ENCODE measurements at regions not wholly inside any gene's neighbourhood (a gene's known extent, or its start where the extent isn't known, plus 50 kb on each side); places are given as distances from the start of the nearest gene placed in this dataset.

DNA sequence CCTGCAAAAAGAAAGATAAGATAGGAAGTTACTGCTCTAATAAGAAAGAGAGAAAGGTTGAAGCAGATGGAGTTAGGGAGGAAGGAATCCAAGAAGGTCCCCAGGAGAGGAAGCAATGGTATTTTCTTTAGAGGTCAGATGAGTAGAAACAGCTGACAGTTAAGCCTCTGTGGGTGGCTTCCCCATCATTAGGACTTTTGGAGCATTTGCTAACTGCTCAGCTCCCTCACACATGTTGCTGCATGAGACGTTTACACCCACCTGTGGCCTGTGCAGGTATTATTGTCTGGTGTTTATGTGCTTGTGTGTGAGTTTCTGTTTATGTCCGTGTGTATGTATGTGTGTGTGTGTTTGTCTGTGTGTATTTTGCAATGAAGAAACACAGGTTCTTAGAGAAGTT is 346.8 kb downstream of the RAB28 start:
- H3K4me1 ChIP-seq (ENCODE audit: low read length), result no peaks in the 10 kb centered on the region
- no peak overlapping the region for H3K4me2 ChIP-seq (ENCODE audit: low read length)
- H3K4me3 ChIP-seq (ENCODE audit: low read length), result no peak overlapping the region
- no peak overlapping the region for H3K27ac ChIP-seq (ENCODE audit: low read length)
- no peak overlapping the region for H3K9ac ChIP-seq (ENCODE audit: low read length)
- no peaks in the 10 kb centered on the region for H3K79me2 ChIP-seq (ENCODE audit: low read length)
- no peaks in the 10 kb centered on the region for H4K20me1 ChIP-seq (ENCODE audit: insufficient read depth, low read length)
- H3K9me3 ChIP-seq (ENCODE audit: insufficient read depth, low read length), result no peaks in the 10 kb centered on the region
- no peak overlapping the region for H2AFZ ChIP-seq (ENCODE audit: low read depth, low read length)
- TF ChIP-seq CTCF (IDR thresholded peaks at IDR 0.05; ENCODE audit: low read depth, low read length) (no peak), EZH2phosphoT487 (IDR thresholded peaks at IDR 0.05; ENCODE audit: low read depth) (no peak)
- no peaks in the 10 kb centered on the region for H3K36me3 ChIP-seq (replicated peaks; ENCODE audit: low read depth, low read length)
- no peaks in the 10 kb centered on the region for H3K27me3 ChIP-seq (ENCODE audit: low read depth, low read length)

DNA sequence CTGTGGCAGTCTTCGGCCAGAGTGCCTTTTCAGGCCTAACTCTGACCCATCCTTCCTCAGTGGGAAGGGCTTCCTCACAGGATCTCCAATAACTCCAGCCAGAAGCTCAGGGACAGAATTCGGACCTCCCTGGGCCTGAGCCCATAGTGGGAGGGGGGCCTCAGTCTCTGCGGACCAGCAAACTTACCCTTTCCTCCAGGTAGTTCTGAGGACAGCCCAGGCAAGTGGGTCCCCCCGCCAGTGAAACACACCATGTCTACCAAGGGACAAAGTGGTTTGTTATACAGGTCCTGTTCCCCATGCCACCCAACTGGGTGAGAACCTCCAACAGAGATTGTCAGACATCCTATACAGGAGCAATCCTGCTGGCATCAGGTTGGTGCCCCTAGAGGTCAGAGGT is 350.4 kb downstream of the RAB28 start:
- Histone ChIP-seq H3K4me2 (ENCODE audit: low read length) (no peak overlapping the region), H2AFZ (ENCODE audit: low read depth, low read length) (no peak overlapping the region), H3K9me3 (ENCODE audit: insufficient read depth, low read length) (no peaks in the 10 kb centered on the region), H3K4me3 (ENCODE audit: low read length) (no peak overlapping the region), H3K27me3 (ENCODE audit: low read depth, low read length) (no peaks in the 10 kb centered on the region), H3K4me1 (ENCODE audit: low read length) (no peaks in the 10 kb centered on the region), H3K9ac (ENCODE audit: low read length) (no peak overlapping the region), H3K79me2 (ENCODE audit: low read length) (no peaks in the 10 kb centered on the region), H3K36me3 (replicated peaks; ENCODE audit: low read depth, low read length) (no peaks in the 10 kb centered on the region), H3K27ac (ENCODE audit: low read length) (no peak overlapping the region), H4K20me1 (ENCODE audit: insufficient read depth, low read length) (no peaks in the 10 kb centered on the region)
- no peak for TF ChIP-seq CTCF (IDR thresholded peaks at IDR 0.05; ENCODE audit: low read depth, low read length)
- no peak for TF ChIP-seq EZH2phosphoT487 (IDR thresholded peaks at IDR 0.05; ENCODE audit: low read depth)

DNA sequence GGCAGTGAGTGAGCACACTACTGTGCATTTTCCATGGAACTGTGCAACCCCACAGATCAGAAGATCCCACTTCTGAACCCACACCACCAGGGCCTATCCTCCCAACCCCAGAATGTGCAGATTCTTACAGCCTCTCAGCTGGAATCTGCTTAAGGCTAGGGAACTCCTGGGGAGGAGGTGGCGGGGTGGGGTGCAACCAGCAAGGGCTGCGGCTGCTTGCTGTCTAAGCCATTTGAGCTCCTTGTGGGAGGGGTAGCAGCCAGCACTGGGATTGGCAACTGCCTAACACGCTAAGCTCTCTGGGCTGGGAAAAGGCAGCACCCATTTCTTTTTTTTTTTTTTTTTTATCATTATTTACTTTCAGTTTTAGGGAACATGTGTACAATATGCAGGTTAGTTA is 353.3 kb downstream of the RAB28 start:
- Histone ChIP-seq H3K27me3 (ENCODE audit: low read depth, low read length) (no peaks in the 10 kb centered on the region), H3K79me2 (ENCODE audit: low read length) (no peaks in the 10 kb centered on the region), H4K20me1 (ENCODE audit: insufficient read depth, low read length) (no peaks in the 10 kb centered on the region), H3K36me3 (replicated peaks; ENCODE audit: low read depth, low read length) (no peaks in the 10 kb centered on the region), H3K4me1 (ENCODE audit: low read length) (no peaks in the 10 kb centered on the region), H2AFZ (ENCODE audit: low read depth, low read length) (no peak overlapping the region), H3K4me3 (ENCODE audit: low read length) (no peak overlapping the region), H3K9ac (ENCODE audit: low read length) (no peak overlapping the region), H3K9me3 (ENCODE audit: insufficient read depth, low read length) (no peaks in the 10 kb centered on the region), H3K4me2 (ENCODE audit: low read length) (no peak overlapping the region), H3K27ac (ENCODE audit: low read length) (no peak overlapping the region)
- TF ChIP-seq CTCF (IDR thresholded peaks at IDR 0.05; ENCODE audit: low read depth, low read length) (no peak), EZH2phosphoT487 (IDR thresholded peaks at IDR 0.05; ENCODE audit: low read depth) (no peak)

DNA sequence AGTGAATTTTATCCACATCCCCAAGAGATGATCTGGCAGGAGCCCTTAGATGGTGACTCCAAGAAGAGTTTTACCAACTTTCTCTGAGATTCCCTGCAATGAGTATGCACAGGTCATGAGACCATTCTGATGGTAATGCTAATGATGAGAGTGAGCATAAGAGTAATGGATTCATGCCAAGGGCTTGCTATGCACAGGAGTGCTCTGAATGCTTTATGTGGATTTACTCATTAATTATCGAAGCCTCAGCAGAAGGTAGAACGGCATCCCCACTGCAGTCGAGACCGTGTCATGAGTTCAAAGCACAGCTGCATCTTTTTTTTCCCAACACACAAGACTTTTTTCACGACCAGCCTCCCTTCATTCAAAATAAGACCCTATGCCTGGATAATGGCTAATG is 355.0 kb downstream of the RAB28 start:
- no peaks in the 10 kb centered on the region for H4K20me1 ChIP-seq (ENCODE audit: insufficient read depth, low read length)
- H3K4me2 ChIP-seq (ENCODE audit: low read length), result no peak overlapping the region
- H2AFZ ChIP-seq (ENCODE audit: low read depth, low read length), result no peak overlapping the region
- H3K27ac ChIP-seq (ENCODE audit: low read length), result no peak overlapping the region
- no peaks in the 10 kb centered on the region for H3K27me3 ChIP-seq (ENCODE audit: low read depth, low read length)
- H3K9ac ChIP-seq (ENCODE audit: low read length), result no peak overlapping the region
- H3K36me3 ChIP-seq (replicated peaks; ENCODE audit: low read depth, low read length), result no peaks in the 10 kb centered on the region
- no peak for TF ChIP-seq EZH2phosphoT487 (IDR thresholded peaks at IDR 0.05; ENCODE audit: low read depth)
- no peak for TF ChIP-seq CTCF (IDR thresholded peaks at IDR 0.05; ENCODE audit: low read depth, low read length)
- no peaks in the 10 kb centered on the region for H3K9me3 ChIP-seq (ENCODE audit: insufficient read depth, low read length)
- no peak overlapping the region for H3K4me3 ChIP-seq (ENCODE audit: low read length)
- no peaks in the 10 kb centered on the region for H3K4me1 ChIP-seq (ENCODE audit: low read length)
- H3K79me2 ChIP-seq (ENCODE audit: low read length), result no peaks in the 10 kb centered on the region
